IMR-90 (cell line): ENCODE measurements at regions not wholly inside any gene's neighbourhood (a gene's known extent, or its start where the extent isn't known, plus 50 kb on each side); places are given as distances from the start of the nearest gene placed in this dataset.

Experiments
- ATAC-seq: fragments of 200-7000 bp; cut with Tn5 transposase; 2 replicates; pipeline ENCODE4 v1.9.1; 2020; ENCODE audit warnings: low read depth, mild to moderate bottlenecking, moderate library complexity
- BruUV-seq: library from RNA; stranded (reverse); fragments of 400-500 nt; replicated peaks from 2 replicates; lab custom pipeline; 2021; lab: Mats Ljungman, UMichigan
- CTCF ChIA-PET: fragments of 300-600 bp; formaldehyde crosslinking; extraction: SDS; loops from one replicate; lab custom pipeline; 2021; ENCODE audit warnings: antibody characterized with exemption; lab: Yijun Ruan, JAX
- POLR2A ChIA-PET: fragments of 300-600 bp; sonication (Branson Sonifier 250); formaldehyde crosslinking; loops from one replicate; lab custom pipeline; 2022; ENCODE audit warnings: antibody characterized with exemption; ENCODE audit not compliant: unreplicated experiment; lab: Charles Lee
- DNase-seq: peaks from one replicate; pipeline ENCODE4 v3.0.0; 2013
- H2AFZ ChIP-seq: replicated peaks from 2 replicates; pipeline ENCODE3; 2013; ENCODE audit warnings: low read length, mild to moderate bottlenecking; ENCODE audit not compliant: poor library complexity
- H2AK5ac ChIP-seq: 2 replicates; pipeline ENCODE4 v1.6.1; 2013; ENCODE audit warnings: low read depth, low read length, inconsistent platforms
- H2AK9ac ChIP-seq: replicated peaks from 2 replicates; pipeline ENCODE3; 2013; ENCODE audit warnings: mild to moderate bottlenecking, low read depth, low read length, moderate library complexity; ENCODE audit not compliant: poor library complexity
- H2BK120ac ChIP-seq: 2 replicates; pipeline ENCODE4 v1.6.1; 2013; ENCODE audit warnings: low read depth, low read length, inconsistent platforms
- H2BK15ac ChIP-seq: 3 replicates; pipeline ENCODE4 v1.6.1; 2013; ENCODE audit warnings: low read depth, low read length, inconsistent platforms
- H2BK20ac ChIP-seq: 2 replicates; pipeline ENCODE4 v1.6.1; 2013; ENCODE audit warnings: low read depth, mild to moderate bottlenecking, inconsistent platforms, low read length, moderate library complexity
- H2BK5ac ChIP-seq: 2 replicates; pipeline ENCODE4 v1.6.1; 2013; ENCODE audit warnings: mild to moderate bottlenecking, low read depth, low read length, inconsistent platforms; ENCODE audit not compliant: poor library complexity, severe bottlenecking
- H3K14ac ChIP-seq: replicated peaks from 2 replicates; pipeline ENCODE4 v1.6.1; 2013; ENCODE audit warnings: low read depth, low read length, inconsistent platforms
- H3K18ac ChIP-seq: 2 replicates; pipeline ENCODE4 v1.6.1; 2013; ENCODE audit warnings: low read depth, low read length, control low read depth
- H3K23ac ChIP-seq: 2 replicates; pipeline ENCODE4 v1.6.1; 2013; ENCODE audit warnings: low read depth, low read length, inconsistent platforms
- H3K27ac ChIP-seq: 2 replicates; pipeline ENCODE4 v1.5.1; 2013; ENCODE audit warnings: mild to moderate bottlenecking, control low read depth, low read length; ENCODE audit not compliant: insufficient read depth
- H3K27me3 ChIP-seq: 2 replicates; pipeline ENCODE4 v1.6.1; 2013; ENCODE audit warnings: low read length; ENCODE audit not compliant: control insufficient read depth, insufficient read depth
- H3K36me3 ChIP-seq: 2 replicates; pipeline ENCODE4 v1.6.1; 2013; ENCODE audit warnings: low read length, mixed read lengths; ENCODE audit not compliant: control insufficient read depth, insufficient read depth
- H3K4ac ChIP-seq: 2 replicates; pipeline ENCODE4 v1.6.1; 2013; ENCODE audit warnings: low read depth, low read length, inconsistent platforms
- H3K4me1 ChIP-seq: 2 replicates; pipeline ENCODE4 v1.6.1; 2013; ENCODE audit warnings: low read length, mixed read lengths; ENCODE audit not compliant: control insufficient read depth, insufficient read depth
- H3K4me2 ChIP-seq: 2 replicates; pipeline ENCODE4 v1.6.1; 2013; ENCODE audit warnings: low read depth, mild to moderate bottlenecking, control low read depth, low read length, moderate library complexity
- H3K4me3 ChIP-seq: 2 replicates; pipeline ENCODE4 v1.5.1; 2013; ENCODE audit warnings: low read depth, mild to moderate bottlenecking, control low read depth, low read length, moderate library complexity; ENCODE audit not compliant: insufficient read depth
- H3K56ac ChIP-seq: 2 replicates; pipeline ENCODE4 v1.6.1; 2013; ENCODE audit warnings: low read length, inconsistent platforms; ENCODE audit not compliant: insufficient read depth; ENCODE audit errors: extremely low read depth
- H3K79me1 ChIP-seq, 2 experiments: 2 replicates each; pipeline ENCODE4 v1.6.1; 2013; ENCODE audit warnings: low read length in 2 of 2, inconsistent platforms in 1 of 2, low read depth in 1 of 2
- H3K9ac ChIP-seq: 2 replicates; pipeline ENCODE4 v1.6.1; 2013; ENCODE audit warnings: low read depth, low read length, control low read depth
- H3K9me1 ChIP-seq: 2 replicates; pipeline ENCODE4 v1.6.1; 2013; ENCODE audit warnings: low read length, inconsistent platforms; ENCODE audit not compliant: insufficient read depth
- H3K9me3 ChIP-seq: 2 replicates; pipeline ENCODE4 v1.6.1; 2013; ENCODE audit warnings: low read length; ENCODE audit not compliant: control insufficient read depth, insufficient read depth
- H4K20me1 ChIP-seq: 2 replicates; pipeline ENCODE4 v1.6.1; 2013; ENCODE audit warnings: low read length, inconsistent platforms; ENCODE audit not compliant: insufficient read depth
- H4K5ac ChIP-seq: 2 replicates; pipeline ENCODE4 v1.6.1; 2013; ENCODE audit warnings: mild to moderate bottlenecking, low read depth, low read length, control low read depth
- H4K8ac ChIP-seq, 2 experiments: 2 replicates each; pipeline ENCODE4 v1.6.1; 2013; ENCODE audit warnings: low read depth in 2 of 2, low read length in 2 of 2, control low read depth in 1 of 2, inconsistent platforms in 1 of 2
- H4K91ac ChIP-seq: 2 replicates; pipeline ENCODE4 v1.6.1; 2013; ENCODE audit warnings: low read depth, low read length, inconsistent platforms; ENCODE audit not compliant: insufficient read depth
- CEBPB ChIP-seq: IDR thresholded peaks from 2 replicates; pipeline ENCODE4 v1.6.1; 2012; ENCODE audit warnings: low read depth, low read length, improper control_type of control experiment
- ELK1 ChIP-seq: fragments of 150-350 bp; IDR thresholded peaks from 2 replicates; pipeline ENCODE4 v1.6.1; 2016; ENCODE audit warnings: low read depth, mild to moderate bottlenecking, low read length, moderate library complexity, borderline replicate concordance
- MAFK ChIP-seq: IDR thresholded peaks from 2 replicates; pipeline ENCODE4 v1.6.1; 2012; ENCODE audit warnings: low read depth, low read length, improper control_type of control experiment
- MAZ ChIP-seq: IDR thresholded peaks from 2 replicates; pipeline ENCODE4 v1.6.1; 2012; ENCODE audit warnings: low read depth, mild to moderate bottlenecking, low read length, improper control_type of control experiment, moderate library complexity, borderline replicate concordance
- WGBS, 2 experiments: methylation state at CpG; one replicate each; pipeline versions ENCODE4 v1.1.5 to v1.1.7; 2013; ENCODE audit warnings: missing lambda C conversion rate in 2 of 2; ENCODE audit not compliant: insufficient read length in 1 of 2; ENCODE audit errors: extremely low coverage in 2 of 2; 5-methylcytosine and 5-hydroxymethylcytosine counted together
- dilution Hi-C: fragments of 300-500 bp; cut with HindIII; formaldehyde crosslinking; loops from one replicate; pipeline ENCODE4 v1.14.3; 2018; ENCODE audit warnings: low sequenced_read_pairs; ENCODE audit not compliant: unreplicated experiment
- in situ Hi-C: fragments of 300-500 bp; cut with MboI; formaldehyde crosslinking; loops from 3 replicates; pipeline ENCODE4 v1.14.3; 2019; ENCODE audit warnings: low sequenced_read_pairs, inconsistent platforms, mixed read lengths
- intact Hi-C: fragments of 100-400 bp; cut with micrococcal nuclease; formaldehyde crosslinking; loops from 2 replicates; pipeline ENCODE4 v1.10.0; 2022

GRCh38 chr2:103252781-103253180 is 490.9 kb downstream of the TMEM182 start:
- intact Hi-C loops (no loop called here), dilution Hi-C loops (no loop called here), in situ Hi-C loops (no loop called here)
- Histone ChIP-seq H3K27me3 (no peaks in the 10 kb centered on the region), H2AK9ac (no peak overlapping the region), H3K27ac (no peak overlapping the region), H3K4me2 (no peak overlapping the region), H2AK5ac (no peak overlapping the region), H3K36me3 (no peaks in the 10 kb centered on the region), H2BK120ac (no peak overlapping the region), H3K9ac (no peak overlapping the region), H3K14ac (no peak overlapping the region), H4K8ac (no peak overlapping the region), H4K5ac (no peak overlapping the region), H3K9me3 (no peaks in the 10 kb centered on the region), H3K79me1 (no peaks in the 10 kb centered on the region), H3K23ac (no peak overlapping the region), H3K4ac (no peak overlapping the region), H2AFZ (no peak overlapping the region), H4K20me1 (no peaks in the 10 kb centered on the region), H4K91ac (no peak overlapping the region), H3K56ac (no peak overlapping the region), H3K18ac (no peak overlapping the region), H3K4me1 (no peaks in the 10 kb centered on the region), H3K9me1 (no peaks in the 10 kb centered on the region), H2BK20ac (no peak overlapping the region), H3K4me3 (no peak overlapping the region), H2BK5ac (no peak overlapping the region), H2BK15ac (no peak overlapping the region)
- POLR2A ChIA-PET, result no interaction called here
- no peak for DNase-seq
- ATAC-seq, result no peak
- CTCF ChIA-PET, result no interaction called here
- WGBS, 2 experiments, result 100% methylated on average over 1 of the region's 3 CpGs; no CpG with 5 or more reads in 1 of the 2 experiments
- no peak for TF ChIP-seq MAFK
- no peak for TF ChIP-seq MAZ
- no peak for TF ChIP-seq ELK1
- no peak for TF ChIP-seq CEBPB
- BruUV-seq, result no TSS peak
